Urinary bladder (tissue), 3 donors: ENCODE measurements at regions not wholly inside any gene's neighbourhood (a gene's known extent, or its start where the extent isn't known, plus 50 kb on each side); places are given as distances from the start of the nearest gene placed in this dataset.

Experiments
- DNase-seq: peaks from one replicate; pipeline ENCODE4 v3.0.0-alpha.2; 2015; ENCODE audit errors: extremely low spot score
- H3K27ac ChIP-seq: one replicate; pipeline ENCODE4 v1.5.1; 2013; ENCODE audit warnings: low read depth, mild to moderate bottlenecking, moderate library complexity
- H3K36me3 ChIP-seq: one replicate; pipeline ENCODE4 v1.6.1; 2013; ENCODE audit warnings: mild to moderate bottlenecking, moderate library complexity; ENCODE audit not compliant: insufficient read depth
- H3K4me1 ChIP-seq: one replicate; pipeline ENCODE4 v1.6.1; 2013; ENCODE audit warnings: mild to moderate bottlenecking, moderate library complexity; ENCODE audit not compliant: insufficient read depth
- H3K4me3 ChIP-seq: one replicate; pipeline ENCODE4 v1.5.1; 2013; ENCODE audit warnings: low read depth, low read length
- WGBS: extraction: QIAGEN DNeasy Blood & Tissue Kit; methylation state at CpG from one replicate; pipeline ENCODE4 v1.1.7; 2013; 5-methylcytosine and 5-hydroxymethylcytosine counted together
- donor health status: healthy with polysubstance abuse.
- donor health status: healthy.

DNA sequence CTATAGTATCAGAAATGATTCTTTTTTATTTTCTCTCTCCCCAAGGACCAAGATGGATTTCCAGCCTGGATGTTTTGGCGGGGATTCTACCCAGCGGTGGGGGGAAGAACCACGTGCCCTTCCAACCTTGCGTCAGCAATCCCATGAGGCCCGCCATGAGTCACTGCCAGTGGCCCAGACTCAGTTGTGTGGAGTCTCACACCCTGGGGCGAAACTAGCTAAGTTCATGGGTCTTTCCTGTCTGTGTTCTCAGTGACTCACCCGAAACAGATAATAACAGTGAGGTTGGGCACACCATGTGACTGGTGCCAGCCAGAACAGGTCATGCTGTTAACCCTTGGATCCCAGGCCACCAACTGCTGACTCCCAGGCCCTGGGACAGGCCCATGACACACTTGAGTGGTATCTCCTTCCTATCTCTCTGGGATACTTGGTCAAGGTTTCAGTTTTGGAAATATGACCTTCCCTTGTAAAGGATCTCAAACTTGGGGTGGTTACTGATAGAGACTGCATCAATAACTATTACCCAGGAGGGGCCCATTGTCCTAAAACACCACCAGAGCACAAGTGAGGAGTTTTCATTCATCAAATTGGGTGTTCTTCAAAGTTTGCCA, 98.0 kb upstream of the DUSP10 start:
- Histone ChIP-seq H3K4me1 (no peaks in the 10 kb centered on the region), H3K27ac (no peak overlapping the region), H3K4me3 (no peak overlapping the region), H3K36me3 (no peaks in the 10 kb centered on the region)
- DNase-seq: no peak
- 74% methylated on average over 7 of the region's 7 CpGs for WGBS

DNA sequence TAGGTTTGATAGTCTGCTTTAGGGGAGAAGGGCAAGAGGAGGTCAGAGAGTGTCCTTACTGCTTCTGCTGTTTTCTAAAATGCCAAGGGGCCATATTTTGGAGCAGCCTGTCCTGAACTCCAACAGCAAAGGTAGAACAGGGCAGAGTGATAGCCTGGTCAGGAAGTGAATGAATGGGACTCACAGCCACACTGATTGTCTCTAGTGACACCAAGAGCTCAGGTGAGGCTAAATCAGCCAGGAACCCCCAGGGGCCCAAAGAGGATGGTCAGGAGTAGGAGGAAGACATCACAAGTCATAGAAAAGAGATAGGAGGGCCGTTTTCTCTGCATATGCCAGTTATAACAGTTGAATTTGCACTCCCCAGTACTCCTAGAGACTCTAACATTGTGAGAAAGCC, 97.4 kb upstream of the DUSP10 start:
- Histone ChIP-seq H3K36me3 (no peaks in the 10 kb centered on the region), H3K4me1 (no peaks in the 10 kb centered on the region), H3K4me3 (no peak overlapping the region), H3K27ac (no peak overlapping the region)
- no peak for DNase-seq
- WGBS: 87% methylated on average over 1 of the region's 1 CpG

DNA sequence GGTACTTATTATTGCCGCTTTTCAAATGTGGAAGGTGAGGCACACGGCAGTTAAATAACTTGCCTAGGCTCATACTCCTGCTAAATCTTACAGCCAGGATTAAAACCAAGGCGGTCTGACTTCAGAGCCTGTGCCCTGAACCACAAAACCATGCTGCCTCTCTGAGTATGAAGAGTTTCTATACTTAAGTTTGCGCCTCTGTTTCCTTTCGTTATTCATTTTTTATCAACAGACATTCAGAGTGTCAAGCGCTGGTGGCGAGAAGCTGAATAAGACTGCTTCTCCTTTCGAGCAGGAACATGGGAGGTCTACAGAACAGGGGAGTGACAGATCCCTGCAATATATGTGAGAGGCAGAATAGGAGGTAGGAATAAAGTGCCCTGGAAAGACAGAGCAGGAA, 96.0 kb upstream of the DUSP10 start:
- 86% methylated on average over 8 of the region's 8 CpGs for WGBS
- no peak for DNase-seq
- Histone ChIP-seq H3K36me3 (no peaks in the 10 kb centered on the region), H3K27ac (no peak overlapping the region), H3K4me1 (no peaks in the 10 kb centered on the region), H3K4me3 (no peak overlapping the region)

DNA sequence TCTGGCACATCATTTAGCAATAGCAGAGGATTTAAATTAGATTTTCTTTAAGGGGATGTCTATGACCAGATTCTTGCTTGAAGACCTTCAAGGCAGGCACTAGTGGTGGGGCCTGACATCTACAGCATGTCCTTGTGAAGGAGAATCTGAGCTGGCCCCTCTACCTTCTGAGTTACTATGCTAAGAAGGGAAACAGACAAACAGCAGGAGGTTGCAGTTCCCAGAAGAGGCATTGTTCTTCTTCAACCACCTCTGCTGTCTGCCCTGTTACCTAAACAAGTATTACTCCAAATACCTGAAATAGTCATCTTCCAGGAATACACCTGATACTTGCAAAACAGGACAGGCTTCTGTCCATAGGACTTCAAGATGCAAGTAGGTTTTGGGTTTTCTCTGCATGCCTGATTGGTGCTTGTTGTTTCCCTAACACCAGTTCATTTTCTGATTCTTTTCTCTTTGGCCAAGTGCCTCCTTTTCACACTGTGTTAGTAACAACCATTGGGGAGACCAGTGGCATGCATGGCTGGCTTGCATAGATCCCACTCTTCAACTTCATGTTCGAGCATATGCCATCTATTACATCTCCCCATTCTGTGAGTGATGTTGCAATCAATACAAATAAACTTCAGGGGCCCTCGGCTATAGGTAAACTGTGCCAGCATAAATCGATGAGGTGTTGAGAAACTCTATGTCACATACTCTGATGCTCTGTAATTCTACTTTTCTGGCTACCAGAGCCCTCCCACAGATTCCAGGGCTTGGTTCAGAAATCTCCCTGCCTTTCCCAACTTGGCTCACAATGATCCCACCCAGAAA, 93.0 kb upstream of the DUSP10 start:
- 85% methylated on average over 3 of the region's 3 CpGs for WGBS
- no peak overlapping the region for H3K4me3 ChIP-seq
- H3K4me1 ChIP-seq: no peaks in the 10 kb centered on the region
- DNase-seq: no peak
- H3K36me3 ChIP-seq: no peaks in the 10 kb centered on the region
- no peak overlapping the region for H3K27ac ChIP-seq

DNA sequence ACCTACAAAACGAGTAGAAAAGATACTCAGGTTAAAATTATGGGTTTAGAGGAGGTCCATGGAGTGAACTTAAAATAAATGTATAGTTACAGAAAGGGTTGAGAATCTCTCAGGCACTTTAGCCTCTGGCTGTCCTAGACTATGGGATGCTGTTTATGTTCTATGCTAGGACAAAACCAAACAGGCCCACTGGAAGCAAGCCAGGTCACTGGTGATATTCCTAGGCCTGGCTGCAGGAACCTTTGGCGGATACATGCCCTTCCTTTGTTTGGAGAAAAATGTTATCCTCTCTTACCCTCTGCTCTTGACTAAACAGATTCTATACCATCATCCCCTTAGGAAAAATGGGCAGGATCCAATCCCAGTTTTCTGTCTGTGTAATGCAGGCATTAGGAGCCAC, 90.7 kb upstream of the DUSP10 start:
- Histone ChIP-seq H3K36me3 (no peaks in the 10 kb centered on the region), H3K4me3 (no peak overlapping the region), H3K27ac (no peak overlapping the region), H3K4me1 (no peaks in the 10 kb centered on the region)
- DNase-seq: no peak
- 43% methylated on average over 2 of the region's 2 CpGs for WGBS

DNA sequence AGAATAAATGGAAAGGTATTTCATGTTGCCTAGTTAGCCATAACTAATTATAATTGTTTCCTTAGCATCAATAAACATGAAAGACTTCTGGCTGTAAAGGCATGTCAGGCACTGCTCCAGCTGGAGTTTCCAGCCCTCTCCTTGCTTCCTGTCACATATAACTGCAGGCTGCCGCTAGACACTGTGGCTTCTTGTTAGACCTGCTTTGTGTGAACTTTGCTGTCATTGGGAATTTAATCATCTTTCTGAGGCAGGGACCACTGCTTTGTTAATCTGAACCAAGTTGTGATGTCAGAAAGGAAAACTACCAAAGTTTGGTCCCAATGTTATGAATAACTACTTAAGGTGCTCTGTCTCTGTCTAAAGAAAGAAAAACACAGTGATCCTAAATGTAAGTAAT, 90.3 kb upstream of the DUSP10 start:
- no peak for DNase-seq
- Histone ChIP-seq H3K27ac (no peak overlapping the region), H3K4me3 (no peak overlapping the region), H3K36me3 (no peaks in the 10 kb centered on the region), H3K4me1 (no peaks in the 10 kb centered on the region)
- 47% methylated on average over 1 of the region's 1 CpG for WGBS

DNA sequence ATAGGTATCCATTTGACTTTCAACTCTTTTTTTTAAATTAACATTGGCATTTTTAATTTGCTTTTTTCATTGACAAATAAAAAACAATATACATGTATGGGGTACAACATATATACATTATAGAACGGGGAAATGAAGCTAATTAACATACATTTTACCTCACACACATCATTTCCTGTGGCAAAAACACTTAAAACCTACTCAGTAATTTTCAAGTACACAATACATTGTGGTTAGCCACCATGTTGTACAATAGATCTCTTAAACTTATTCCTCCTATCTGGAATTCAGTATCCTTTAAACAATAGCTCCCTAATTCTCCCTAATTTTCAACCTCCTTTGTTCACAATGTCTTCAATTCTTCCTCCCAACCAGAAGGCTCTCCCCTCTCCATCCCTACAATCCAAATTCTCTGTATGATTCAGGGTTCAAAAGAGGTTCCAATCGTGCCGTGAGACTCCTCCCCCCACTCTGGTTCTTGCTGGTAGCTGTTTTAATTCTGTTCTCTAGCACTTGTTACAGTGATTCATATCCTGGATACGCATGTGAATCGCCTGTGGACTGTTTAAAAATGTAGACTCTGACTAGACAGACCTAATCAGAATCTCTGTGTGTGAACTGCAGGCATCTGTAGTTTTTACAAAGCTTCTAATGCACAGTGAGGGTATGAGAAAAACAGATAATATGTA, 87.6 kb upstream of the DUSP10 start:
- Histone ChIP-seq H3K4me1 (no peaks in the 10 kb centered on the region), H3K27ac (no peak overlapping the region), H3K4me3 (no peak overlapping the region), H3K36me3 (no peaks in the 10 kb centered on the region)
- no peak for DNase-seq
- 60% methylated on average over 5 of the region's 5 CpGs for WGBS

DNA sequence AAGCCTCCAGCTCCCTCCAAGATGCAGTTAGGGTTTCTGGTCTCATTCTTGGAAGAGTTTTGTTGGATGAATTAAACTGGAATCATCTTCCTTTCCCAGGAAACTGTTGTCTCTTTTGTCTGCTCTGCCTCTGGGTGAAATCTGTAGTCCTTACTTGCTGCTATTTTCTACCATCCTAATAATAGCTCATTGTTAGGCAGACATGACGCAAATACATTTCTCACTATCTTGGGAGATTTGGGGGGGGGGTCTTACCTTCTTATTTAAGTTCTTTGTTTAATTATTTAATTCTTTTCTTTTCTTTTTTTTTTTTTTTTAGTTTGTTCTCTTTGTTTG, 85.4 kb upstream of the DUSP10 start:
- no peak overlapping the region for H3K27ac ChIP-seq
- H3K4me1 ChIP-seq: no peaks in the 10 kb centered on the region
- 87% methylated on average over 1 of the region's 1 CpG for WGBS
- H3K4me3 ChIP-seq: no peak overlapping the region
- DNase-seq: no peak
- no peaks in the 10 kb centered on the region for H3K36me3 ChIP-seq

DNA sequence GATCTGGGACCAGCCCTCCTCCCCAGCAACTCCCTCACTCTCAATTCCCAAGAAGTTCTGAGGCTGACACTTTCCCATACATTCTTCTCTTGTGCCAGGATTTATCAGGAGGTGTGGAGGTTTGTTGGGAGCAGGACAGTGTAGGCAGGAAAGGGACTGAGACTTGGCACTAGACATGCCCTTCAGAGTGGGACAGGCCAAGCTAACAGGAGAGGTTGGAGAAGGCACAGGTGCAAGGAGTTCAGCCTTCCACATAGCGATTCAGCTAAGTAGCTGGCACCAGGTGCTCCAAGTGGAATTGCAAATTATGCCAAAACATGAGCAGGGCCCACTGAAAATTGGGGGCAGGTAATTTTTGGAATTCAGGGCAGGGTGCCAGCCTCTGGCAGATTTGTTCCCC, 83.0 kb upstream of the DUSP10 start:
- no peak overlapping the region for H3K4me3 ChIP-seq
- no peak for DNase-seq
- no peaks in the 10 kb centered on the region for H3K4me1 ChIP-seq
- WGBS: 93% methylated on average over 1 of the region's 1 CpG
- H3K36me3 ChIP-seq: no peaks in the 10 kb centered on the region
- H3K27ac ChIP-seq: no peak overlapping the region

DNA sequence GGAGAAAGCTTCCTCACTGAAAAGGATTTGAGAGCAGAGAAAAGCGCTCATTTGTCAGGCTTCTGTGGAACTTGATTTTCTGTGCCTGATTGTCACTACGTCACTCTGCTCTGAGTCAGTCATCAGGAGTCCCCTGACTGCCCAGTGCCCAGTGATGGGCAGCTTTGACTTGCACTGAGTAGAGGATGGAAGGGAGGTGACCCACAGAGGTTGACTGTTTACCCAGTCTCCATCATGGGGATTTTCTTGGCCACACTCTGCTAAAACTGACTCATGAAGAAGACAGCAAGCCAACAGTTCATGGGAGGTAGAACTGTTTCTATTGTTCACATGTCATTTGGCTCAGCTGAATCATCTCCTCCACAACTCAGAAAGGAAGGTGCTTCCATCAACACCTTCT, 82.1 kb upstream of the DUSP10 start:
- H3K36me3 ChIP-seq: no peaks in the 10 kb centered on the region
- H3K4me3 ChIP-seq: no peak overlapping the region
- H3K27ac ChIP-seq: no peak overlapping the region
- WGBS: 94% methylated on average over 2 of the region's 2 CpGs
- no peaks in the 10 kb centered on the region for H3K4me1 ChIP-seq
- DNase-seq: no peak

DNA sequence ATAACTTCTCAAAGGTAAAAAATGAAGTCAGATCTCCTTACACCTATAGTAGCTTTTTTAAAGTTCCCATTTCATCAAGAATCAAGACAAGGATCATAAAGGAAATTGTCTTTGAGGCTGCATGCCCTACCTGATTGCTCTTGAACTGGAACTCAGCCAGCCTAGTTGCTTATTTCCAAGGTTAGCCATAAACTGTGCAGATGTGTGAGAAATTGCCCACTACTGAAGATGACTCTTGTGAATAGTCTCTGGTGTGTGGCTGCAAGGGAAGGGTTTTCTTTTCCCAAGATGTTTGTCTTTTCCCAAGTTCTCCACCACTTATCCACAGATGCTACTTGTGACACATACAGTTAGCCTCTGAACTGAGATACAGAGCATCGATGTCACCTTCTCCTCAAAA, 81.7 kb upstream of the DUSP10 start:
- no peak for DNase-seq
- no peaks in the 10 kb centered on the region for H3K36me3 ChIP-seq
- no peak overlapping the region for H3K27ac ChIP-seq
- no peaks in the 10 kb centered on the region for H3K4me1 ChIP-seq
- H3K4me3 ChIP-seq: no peak overlapping the region
- 50% methylated on average over 1 of the region's 1 CpG for WGBS

DNA sequence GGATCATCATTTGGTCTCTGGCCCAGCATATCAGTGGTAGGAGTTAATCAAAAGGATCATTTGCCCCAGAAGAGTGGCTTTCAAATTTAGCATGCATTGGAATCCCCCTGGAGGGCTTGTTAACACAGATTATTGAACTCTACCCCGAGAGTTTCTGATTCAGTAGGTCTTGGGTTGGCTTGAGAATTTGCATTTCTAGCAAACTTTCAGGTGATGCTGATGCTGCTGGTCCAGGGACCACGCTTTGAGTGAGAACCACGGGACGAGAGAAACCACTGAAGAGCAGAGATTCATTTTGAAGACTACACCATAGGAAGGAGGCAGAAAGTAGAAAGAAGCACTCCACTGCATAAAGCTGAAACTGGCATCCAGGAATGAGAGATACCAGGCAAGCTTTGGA, 81.3 kb upstream of the DUSP10 start:
- DNase-seq: no peak
- Histone ChIP-seq H3K36me3 (no peaks in the 10 kb centered on the region), H3K27ac (no peak overlapping the region), H3K4me1 (no peaks in the 10 kb centered on the region), H3K4me3 (no peak overlapping the region)
- 83% methylated on average over 4 of the region's 4 CpGs for WGBS

DNA sequence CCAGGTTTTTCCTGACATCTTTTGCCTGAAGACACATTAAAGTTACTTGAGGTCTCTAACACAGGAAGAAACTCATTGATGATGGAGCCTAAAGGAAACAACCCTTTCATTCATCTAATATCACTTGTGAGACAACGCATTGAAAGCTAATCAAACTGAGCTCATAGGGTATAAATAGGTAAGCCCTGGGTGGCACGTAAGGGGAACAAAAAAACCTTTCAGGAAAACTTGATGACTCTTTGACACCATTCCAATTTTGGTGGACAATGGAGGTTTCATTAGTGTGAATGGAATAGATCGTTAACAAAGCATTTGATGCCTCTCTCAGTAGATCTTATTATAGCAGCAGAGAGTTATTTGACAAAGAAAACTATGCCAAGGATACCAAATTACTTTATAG, 80.7 kb upstream of the DUSP10 start:
- 85% methylated on average over 3 of the region's 3 CpGs for WGBS
- H3K36me3 ChIP-seq: no peaks in the 10 kb centered on the region
- no peaks in the 10 kb centered on the region for H3K4me1 ChIP-seq
- H3K4me3 ChIP-seq: no peak overlapping the region
- no peak overlapping the region for H3K27ac ChIP-seq
- DNase-seq: no peak

DNA sequence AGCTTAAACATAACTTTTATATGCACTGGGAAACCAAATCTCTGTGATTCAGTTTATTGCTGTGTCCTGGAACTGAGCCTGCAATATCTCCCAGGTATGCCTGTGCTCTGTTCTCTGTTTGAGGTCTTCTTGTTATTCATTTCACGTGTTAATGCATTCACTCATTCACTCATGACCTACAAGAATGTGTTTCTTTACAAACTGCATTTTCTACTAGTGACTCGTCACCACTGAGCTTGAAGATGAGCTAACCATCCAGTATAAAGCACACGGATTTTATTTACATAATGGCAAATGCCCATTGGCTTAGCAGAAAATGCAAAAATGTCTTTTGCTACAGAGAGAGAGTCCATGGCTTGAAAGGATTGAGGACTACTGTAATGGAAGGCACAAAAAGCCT, 75.0 kb upstream of the DUSP10 start:
- Histone ChIP-seq H3K4me1 (no peaks in the 10 kb centered on the region), H3K36me3 (no peaks in the 10 kb centered on the region), H3K27ac (no peak overlapping the region), H3K4me3 (no peak overlapping the region)
- no peak for DNase-seq
- WGBS: 47% methylated on average over 3 of the region's 3 CpGs
